Mucosa of descending colon (tissue), 3 donors: ENCODE measurements at regions not wholly inside any gene's neighbourhood (a gene's known extent, or its start where the extent isn't known, plus 50 kb on each side); places are given as distances from the start of the nearest gene placed in this dataset.
"Not testable (repeated sequence)": the region's sequence is repeated elsewhere in the genome, so short reads cannot be mapped to it uniquely, and the experiment has no call there.

Experiments used
- ATAC-seq: fragments of 200-7000 bp; cut with Tn5 transposase; one replicate; pipeline ENCODE4 v1.9.1; 2020; ENCODE audit warnings: mild to moderate bottlenecking, moderate library complexity
- DNase-seq, 3 donors: peaks; one replicate each; pipeline ENCODE4 v3.0.0-alpha.2; 2020
- H3K36me3 ChIP-seq: fragments of 200-600 bp; one replicate; pipeline ENCODE4 v1.8.0; 2021; ENCODE audit warnings: low read depth, mild to moderate bottlenecking
- H3K4me1 ChIP-seq: fragments of 200-600 bp; one replicate; pipeline ENCODE4 v1.8.0; 2021; ENCODE audit warnings: low read depth, mild to moderate bottlenecking
- H3K4me3 ChIP-seq: fragments of 200-600 bp; one replicate; pipeline ENCODE4 v1.8.0; 2021; ENCODE audit warnings: mild to moderate bottlenecking
- H3K9me3 ChIP-seq: fragments of 200-600 bp; one replicate; pipeline ENCODE4 v1.8.0; 2021; ENCODE audit warnings: mild to moderate bottlenecking
- intact Hi-C, 2 donors: fragments of 100-400 bp; cut with DNase I in 1 of 2; cut with micrococcal nuclease in 1 of 2; formaldehyde crosslinking; loops; one replicate each; pipeline versions ENCODE4 v1.11.0 to v1.11.1; 2022; cut with DNase I, micrococcal nuclease
- TF ChIP-seq, protein P1 (sequence below): fragments of 200-600 bp; IDR thresholded peaks from one replicate; pipeline ENCODE4 v1.8.0; 2022; ENCODE audit warnings: antibody characterized with exemption, mild to moderate bottlenecking
- donor health status: DM: no; HTN: no; CAD: no; lungs with moderate emphysema.
- donor health status: DM: no; HTN: no; CAD: no.
- donor health status: DM: no; HTN: yes; CAD: no.

DNA sequence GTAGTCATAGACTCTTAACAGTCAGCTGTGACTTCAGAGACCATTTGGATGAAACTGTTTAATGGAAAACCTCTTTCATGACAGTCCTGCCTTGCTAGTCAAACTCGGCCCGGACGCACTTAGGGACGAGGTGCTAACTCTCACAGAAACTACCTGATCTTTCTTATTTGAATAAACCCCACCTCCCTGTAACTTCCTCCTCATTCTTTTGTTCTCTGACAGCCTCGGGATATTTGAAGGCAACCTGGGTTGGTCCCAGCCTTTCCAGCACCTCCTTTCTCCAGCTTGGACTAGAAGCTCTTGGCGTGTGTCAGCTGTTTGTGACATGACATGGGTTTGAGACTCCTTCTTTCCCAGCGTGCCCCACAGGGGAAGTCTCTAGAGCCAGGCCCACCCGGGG lies 175.3 kb upstream of the EXOC2 start:
- Histone ChIP-seq H3K36me3 (no peaks in the 10 kb centered on the region), H3K4me1 (no peaks in the 10 kb centered on the region), H3K4me3 (no peak overlapping the region), H3K9me3 (no peaks in the 10 kb centered on the region)
- TF ChIP-seq, protein P1, sequence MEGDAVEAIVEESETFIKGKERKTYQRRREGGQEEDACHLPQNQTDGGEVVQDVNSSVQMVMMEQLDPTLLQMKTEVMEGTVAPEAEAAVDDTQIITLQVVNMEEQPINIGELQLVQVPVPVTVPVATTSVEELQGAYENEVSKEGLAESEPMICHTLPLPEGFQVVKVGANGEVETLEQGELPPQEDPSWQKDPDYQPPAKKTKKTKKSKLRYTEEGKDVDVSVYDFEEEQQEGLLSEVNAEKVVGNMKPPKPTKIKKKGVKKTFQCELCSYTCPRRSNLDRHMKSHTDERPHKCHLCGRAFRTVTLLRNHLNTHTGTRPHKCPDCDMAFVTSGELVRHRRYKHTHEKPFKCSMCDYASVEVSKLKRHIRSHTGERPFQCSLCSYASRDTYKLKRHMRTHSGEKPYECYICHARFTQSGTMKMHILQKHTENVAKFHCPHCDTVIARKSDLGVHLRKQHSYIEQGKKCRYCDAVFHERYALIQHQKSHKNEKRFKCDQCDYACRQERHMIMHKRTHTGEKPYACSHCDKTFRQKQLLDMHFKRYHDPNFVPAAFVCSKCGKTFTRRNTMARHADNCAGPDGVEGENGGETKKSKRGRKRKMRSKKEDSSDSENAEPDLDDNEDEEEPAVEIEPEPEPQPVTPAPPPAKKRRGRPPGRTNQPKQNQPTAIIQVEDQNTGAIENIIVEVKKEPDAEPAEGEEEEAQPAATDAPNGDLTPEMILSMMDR, result no peak
- intact Hi-C loops, result no loop called here
- DNase-seq (no peak), ATAC-seq (no peak)

DNA sequence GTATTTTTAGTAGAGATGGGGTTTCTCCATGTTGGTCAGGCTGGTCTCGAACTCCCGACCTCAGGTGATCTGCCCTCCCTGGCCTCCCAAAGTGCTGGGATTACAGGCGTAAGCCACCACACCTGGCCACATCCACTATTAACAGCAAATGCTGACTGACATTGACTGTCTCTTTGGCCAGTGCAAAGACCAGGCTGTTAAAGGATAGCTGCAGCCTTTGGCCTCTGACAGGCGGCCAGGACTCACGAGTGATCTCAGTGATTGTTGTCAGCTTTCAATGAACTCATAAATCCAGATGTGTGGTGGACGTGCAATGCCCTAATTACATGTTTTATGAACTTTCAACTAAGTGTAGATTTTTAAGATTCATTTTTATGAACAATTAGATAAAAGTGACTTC lies 174.4 kb upstream of the EXOC2 start:
- no peak for DNase-seq
- TF ChIP-seq, protein P1, result no peak
- intact Hi-C loops, result no loop called here
- Histone ChIP-seq H3K4me1 (no peaks in the 10 kb centered on the region), H3K4me3 (no peak overlapping the region), H3K36me3 (no peaks in the 10 kb centered on the region), H3K9me3 (no peaks in the 10 kb centered on the region)
- no peak for ATAC-seq

DNA sequence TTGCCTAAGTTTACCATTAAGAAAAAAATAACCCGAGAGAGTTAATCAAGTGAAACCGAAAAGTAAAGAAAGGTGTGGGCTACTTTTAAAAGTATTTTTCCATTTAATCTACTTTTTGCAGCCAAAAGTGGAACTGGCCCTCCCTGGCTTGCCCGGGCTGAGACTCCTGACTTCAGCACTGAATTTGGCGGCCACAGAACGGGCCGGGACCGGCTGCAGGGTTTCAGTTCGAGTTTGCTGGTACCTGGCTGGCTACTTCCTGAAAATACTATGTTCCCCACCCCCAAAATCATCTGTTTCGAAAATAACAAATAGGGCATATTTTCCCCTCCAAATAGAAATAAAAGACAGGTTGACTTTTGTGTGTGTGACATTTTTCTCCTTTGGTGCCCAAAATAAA lies 173.4 kb upstream of the EXOC2 start:
- no peaks in the 10 kb centered on the region for H3K9me3 ChIP-seq
- intact Hi-C loops, result no loop called here
- H3K4me3 ChIP-seq, result no peak overlapping the region
- TF ChIP-seq, protein P1, result no peak
- no peaks in the 10 kb centered on the region for H3K4me1 ChIP-seq
- H3K36me3 ChIP-seq, result no peaks in the 10 kb centered on the region
- DNase-seq (no peak), ATAC-seq (peak; percentile 26)

DNA sequence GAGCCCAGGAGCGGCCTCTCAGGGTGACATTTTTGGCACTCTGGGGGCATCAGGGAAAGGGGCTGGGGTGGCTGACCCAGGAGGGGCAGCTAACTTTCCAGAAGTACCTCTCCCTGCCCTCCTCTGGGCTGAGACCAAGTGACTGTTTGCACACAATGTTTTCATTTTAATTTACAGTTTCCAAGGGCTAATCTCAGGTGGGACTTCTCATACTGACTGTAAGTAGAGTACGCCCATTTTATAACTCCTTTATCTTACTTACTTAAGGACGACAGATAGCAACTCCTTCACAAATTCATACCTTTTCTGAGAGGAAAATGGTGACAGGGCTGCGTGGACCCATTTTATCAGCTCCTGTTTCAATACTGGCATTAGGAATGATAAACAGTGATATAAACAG lies 172.9 kb upstream of the EXOC2 start:
- DNase-seq, result no peak

DNA sequence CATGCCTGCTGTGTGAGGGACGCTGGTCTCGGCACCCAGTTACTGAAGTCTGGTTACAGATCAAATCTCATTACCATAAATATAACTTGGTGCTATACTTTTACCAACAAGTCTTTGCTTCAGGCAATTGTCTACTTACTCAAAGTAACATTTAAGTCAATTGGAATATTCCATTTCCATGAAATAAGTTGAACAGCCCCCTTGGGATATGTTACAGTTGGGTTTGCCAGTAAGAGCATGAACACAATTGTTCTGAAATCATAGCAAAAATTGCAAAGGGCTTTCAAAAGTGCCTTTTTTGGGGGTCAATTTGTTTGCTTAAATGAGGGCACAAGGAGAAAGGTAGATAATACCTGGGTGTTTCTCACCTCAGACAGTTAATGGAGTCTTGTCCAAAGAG lies 170.9 kb upstream of the EXOC2 start:
- no peak for DNase-seq
- intact Hi-C loops, result no loop called here

More for the DNA sequence above, 172.9 kb upstream of the EXOC2 start:
- no peaks in the 10 kb centered on the region for H3K9me3 ChIP-seq
- intact Hi-C loops, result no loop called here
- TF ChIP-seq, protein P1, result no peak
- H3K4me3 ChIP-seq, result no peak overlapping the region
- peak; percentile 80 for ATAC-seq
- no peaks in the 10 kb centered on the region for H3K36me3 ChIP-seq
- no peaks in the 10 kb centered on the region for H3K4me1 ChIP-seq

DNA sequence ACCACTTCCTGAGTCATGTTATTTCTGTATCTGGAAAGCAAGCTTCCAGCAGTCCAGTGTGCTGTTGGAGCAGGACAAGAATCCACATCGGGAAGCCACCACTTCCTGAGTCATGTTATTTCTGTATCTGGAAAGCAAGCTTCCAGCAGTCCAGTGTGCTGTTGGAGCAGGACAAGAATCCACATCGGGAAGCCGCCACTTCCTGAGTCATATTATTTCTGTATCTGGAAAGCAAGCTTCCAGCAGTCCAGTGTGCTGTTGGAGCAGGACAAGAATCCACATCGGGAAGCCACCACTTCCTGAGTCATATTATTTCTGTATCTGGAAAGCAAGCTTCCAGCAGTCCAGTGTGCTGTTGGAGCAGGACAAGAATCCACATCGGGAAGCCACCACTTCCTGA lies 170.2 kb upstream of the EXOC2 start:
- H3K9me3 ChIP-seq, H3K4me3 ChIP-seq, H3K36me3 ChIP-seq, H3K4me1 ChIP-seq, DNase-seq, ATAC-seq, intact Hi-C loops: not testable (repeated sequence)

More for the DNA sequence above, 170.9 kb upstream of the EXOC2 start:
- H3K4me1 ChIP-seq, result no peaks in the 10 kb centered on the region
- H3K9me3 ChIP-seq, result no peaks in the 10 kb centered on the region
- no peaks in the 10 kb centered on the region for H3K36me3 ChIP-seq
- TF ChIP-seq, protein P1, result no peak
- no peak for ATAC-seq
- H3K4me3 ChIP-seq, result no peak overlapping the region
